NCI-H82 treated with DMSO at 0.1 percent for 48 hours (cell line): ENCODE measurements at regions not wholly inside any gene's neighbourhood (a gene's known extent, or its start where the extent isn't known, plus 50 kb on each side); places are given as distances from the start of the nearest gene placed in this dataset.

Source experiments
- DNase-seq: peaks from one replicate; lab custom pipeline; 2025; ENCODE audit not compliant: unreplicated experiment; lab: John Stamatoyannopoulos, UW

- DNase-seq: no peak
Measured at GRCh38 chr12:92556637-92557421, 146.0 kb upstream of the PLEKHG7 start.

GRCh38 chr12:92556141-92556540 lies 146.6 kb upstream of the PLEKHG7 start:
- DNase-seq: no peak

GRCh38 chr12:92554158-92555073 lies 148.4 kb upstream of the PLEKHG7 start:
- no peak for DNase-seq

GRCh38 chr12:92553389-92553788 lies 149.4 kb upstream of the PLEKHG7 start:
- DNase-seq: no peak

DNA sequence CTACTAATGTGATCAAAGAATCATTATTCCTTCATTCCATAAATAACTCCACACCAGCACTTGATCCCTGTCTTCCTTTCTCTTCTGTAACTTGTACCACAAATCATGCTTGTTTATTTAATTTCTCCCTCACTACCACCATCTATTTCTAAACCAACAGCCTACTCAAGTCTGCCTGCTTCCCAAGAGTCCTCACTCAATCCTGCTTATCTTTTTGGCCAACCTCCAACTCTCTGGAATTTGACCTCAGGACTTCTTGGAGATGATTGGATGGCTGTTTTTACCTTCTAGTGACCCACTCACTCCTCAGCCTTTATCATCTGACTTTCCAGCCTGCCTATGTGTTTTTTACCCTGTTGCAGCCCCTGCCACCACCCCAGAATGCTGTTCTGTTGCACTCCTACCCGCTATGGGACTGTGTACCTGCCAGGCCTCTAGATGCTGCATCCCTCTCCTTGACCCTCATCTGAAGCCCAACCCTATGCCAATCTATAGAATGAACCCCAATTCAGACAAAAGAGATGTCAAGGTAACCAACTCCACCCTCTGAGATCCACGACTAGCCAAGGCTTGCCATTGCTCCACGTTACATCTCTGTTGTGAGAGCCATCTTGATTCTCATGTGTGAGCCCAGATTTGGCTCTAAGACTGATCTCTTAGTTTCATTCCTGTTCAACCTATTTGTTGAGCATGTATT lies 150.2 kb upstream of the PLEKHG7 start:
- no peak for DNase-seq

- DNase-seq: no peak
Measured at GRCh38 chr12:92551853-92552397, 150.9 kb upstream of the PLEKHG7 start.

DNA sequence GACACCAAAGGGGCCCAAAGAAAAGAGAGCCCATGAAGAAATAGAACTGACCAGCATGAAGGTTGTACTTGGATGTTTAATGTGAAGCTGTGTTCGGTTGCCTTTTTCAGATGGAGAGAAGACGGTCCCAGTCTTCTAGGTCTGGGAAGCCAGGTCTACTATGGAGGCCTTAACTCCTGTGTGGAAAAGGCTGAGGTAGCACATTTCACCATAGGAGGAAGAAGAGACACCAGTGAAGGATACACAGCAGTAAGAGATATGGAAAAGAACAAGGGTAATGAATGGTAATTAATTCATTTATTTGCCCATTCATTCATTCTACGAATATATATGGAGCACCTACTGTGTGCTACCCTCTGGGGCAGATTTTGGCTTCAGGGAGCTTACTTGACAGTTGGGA lies 151.6 kb upstream of the PLEKHG7 start:
- DNase-seq: no peak

DNA sequence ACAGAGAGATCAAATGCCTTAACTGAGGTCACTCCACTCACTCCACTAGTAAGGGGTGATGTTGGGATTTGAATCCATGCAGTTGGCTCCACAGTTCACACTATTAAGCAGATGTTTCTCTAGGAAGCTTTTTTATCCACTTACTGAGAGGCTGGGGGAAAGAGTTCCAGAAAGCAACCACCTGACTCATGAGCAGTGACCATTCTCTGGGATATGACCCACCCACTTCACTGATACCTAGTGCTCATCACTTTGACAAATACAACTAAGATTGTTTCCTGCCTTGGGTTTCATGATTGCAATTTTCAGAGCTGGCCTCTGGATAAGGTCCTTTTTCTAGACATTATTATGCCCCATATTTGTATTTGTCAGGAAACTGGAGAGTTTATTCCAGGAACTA lies 152.1 kb upstream of the PLEKHG7 start:
- no peak for DNase-seq

DNA sequence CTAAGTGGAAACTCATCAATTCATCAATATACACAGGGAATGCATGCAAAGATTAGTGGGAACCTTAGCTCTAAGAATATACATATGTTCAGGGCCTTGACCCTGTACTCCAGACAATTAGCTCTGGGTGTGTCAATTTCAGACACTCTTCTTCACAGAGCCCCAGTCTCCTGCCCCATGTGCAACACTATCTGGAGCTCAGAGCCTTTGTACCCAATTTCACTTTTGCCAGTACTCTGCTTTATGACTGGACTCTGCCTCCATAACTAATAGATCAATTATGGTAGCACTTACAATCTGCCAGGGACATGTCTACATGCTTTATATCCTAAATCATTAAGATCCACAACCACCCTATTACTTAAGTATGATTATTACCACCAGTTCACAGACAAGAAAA lies 152.5 kb upstream of the PLEKHG7 start:
- DNase-seq: no peak

- no peak for DNase-seq
Measured at GRCh38 chr12:92549516-92549915, 153.3 kb upstream of the PLEKHG7 start.

DNA sequence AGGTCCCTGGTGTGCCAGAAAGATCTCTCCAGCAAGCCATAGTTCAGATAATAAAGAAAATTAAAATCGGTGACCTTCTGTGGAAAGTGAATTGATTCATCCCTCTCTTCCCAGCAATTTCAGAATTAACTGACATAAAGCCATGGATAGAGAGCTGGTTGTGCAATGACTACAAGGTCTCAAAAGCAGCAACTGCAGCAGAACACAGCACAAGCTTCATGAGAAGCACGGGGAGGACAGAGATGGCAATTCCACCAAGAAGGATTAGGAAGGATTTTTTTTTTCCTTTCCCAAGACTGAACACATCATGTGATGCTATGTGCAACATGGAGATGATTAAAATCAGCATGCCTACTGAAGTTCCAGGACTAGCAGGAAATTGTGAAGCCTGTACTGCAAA lies 154.9 kb upstream of the PLEKHG7 start:
- no peak for DNase-seq

DNA sequence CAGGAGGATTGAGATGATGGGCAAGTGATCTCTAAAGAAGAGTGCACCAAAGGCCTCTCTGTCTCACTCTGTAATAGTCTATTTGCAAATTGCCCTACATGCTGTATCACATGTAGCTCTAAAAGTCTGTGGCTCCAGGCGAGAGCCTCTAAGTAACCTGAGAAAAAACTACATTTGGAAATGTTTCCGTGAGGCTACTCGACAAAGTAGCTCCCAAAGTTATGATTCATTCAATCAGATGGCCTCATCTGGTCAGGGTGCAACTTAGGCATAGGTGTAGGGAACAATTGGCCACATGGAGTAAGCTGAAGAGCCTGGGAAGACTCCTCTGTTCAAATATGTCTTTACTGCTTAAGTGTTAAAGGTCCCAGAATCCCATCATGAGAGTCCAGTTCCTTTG lies 155.4 kb upstream of the PLEKHG7 start:
- DNase-seq: no peak

GRCh38 chr12:92546635-92547348 lies 156.0 kb upstream of the PLEKHG7 start:
- DNase-seq: no peak

GRCh38 chr12:92546259-92546634 lies 156.5 kb upstream of the PLEKHG7 start:
- no peak for DNase-seq

GRCh38 chr12:92544322-92544721 lies 158.5 kb upstream of the PLEKHG7 start:
- no peak for DNase-seq

- DNase-seq: no peak
Measured at GRCh38 chr12:92543840-92544239, 158.9 kb upstream of the PLEKHG7 start.

- no peak for DNase-seq
Measured at GRCh38 chr12:92543359-92543758, 159.4 kb upstream of the PLEKHG7 start.

GRCh38 chr12:92541731-92542130 lies 161.1 kb upstream of the PLEKHG7 start:
- no peak for DNase-seq

- no peak for DNase-seq
Measured at GRCh38 chr12:92540782-92541423, 161.9 kb upstream of the PLEKHG7 start.
